Keratinocyte (primary cell): ENCODE measurements at regions not wholly inside any gene's neighbourhood (a gene's known extent, or its start where the extent isn't known, plus 50 kb on each side); places are given as distances from the start of the nearest gene placed in this dataset.

ENCODE experiments used
- EZH2 ChIP-seq: IDR thresholded peaks from one replicate; pipeline ENCODE4 v1.6.1; 2012; ENCODE audit warnings: inconsistent platforms, mild to moderate bottlenecking, low read length, moderate library complexity
- TF ChIP-seq, protein P1 (sequence below), 3 experiments: IDR thresholded peaks in 1 of 3; conservative IDR thresholded peaks in 1 of 3; optimal IDR thresholded peaks in 1 of 3; 2 replicates in 2 of 3; 3 replicates in 1 of 3; pipeline versions ENCODE3 to v1.5.1; 2011; ENCODE audit warnings: low read length in 3 of 3, mild to moderate bottlenecking in 3 of 3, moderate library complexity in 2 of 3, control low read depth in 1 of 3, inconsistent platforms in 1 of 3; ENCODE audit not compliant: insufficient read depth in 2 of 3; ENCODE audit errors: extremely low read depth in 1 of 3

DNA sequence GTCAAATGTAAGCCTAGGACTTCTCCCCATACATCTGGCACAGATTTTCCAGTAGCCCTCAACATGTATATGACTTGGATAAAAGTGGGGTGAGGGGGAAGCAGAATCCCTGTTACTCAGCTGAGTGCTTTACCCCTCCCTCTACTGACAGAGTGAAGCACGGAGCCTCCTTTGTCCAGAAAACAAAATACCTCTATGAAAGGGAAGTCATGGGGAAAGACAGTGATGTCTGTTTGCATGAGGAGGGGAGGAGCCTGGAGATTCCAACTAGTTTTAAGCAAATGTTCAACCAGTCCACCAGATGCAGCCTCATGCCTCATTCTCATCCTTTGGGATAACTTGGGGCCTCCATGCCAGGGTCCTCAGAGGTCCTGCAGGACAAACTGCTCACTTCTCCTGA, 203.9 kb downstream of the SMAD2 start:
- TF ChIP-seq, protein P1, sequence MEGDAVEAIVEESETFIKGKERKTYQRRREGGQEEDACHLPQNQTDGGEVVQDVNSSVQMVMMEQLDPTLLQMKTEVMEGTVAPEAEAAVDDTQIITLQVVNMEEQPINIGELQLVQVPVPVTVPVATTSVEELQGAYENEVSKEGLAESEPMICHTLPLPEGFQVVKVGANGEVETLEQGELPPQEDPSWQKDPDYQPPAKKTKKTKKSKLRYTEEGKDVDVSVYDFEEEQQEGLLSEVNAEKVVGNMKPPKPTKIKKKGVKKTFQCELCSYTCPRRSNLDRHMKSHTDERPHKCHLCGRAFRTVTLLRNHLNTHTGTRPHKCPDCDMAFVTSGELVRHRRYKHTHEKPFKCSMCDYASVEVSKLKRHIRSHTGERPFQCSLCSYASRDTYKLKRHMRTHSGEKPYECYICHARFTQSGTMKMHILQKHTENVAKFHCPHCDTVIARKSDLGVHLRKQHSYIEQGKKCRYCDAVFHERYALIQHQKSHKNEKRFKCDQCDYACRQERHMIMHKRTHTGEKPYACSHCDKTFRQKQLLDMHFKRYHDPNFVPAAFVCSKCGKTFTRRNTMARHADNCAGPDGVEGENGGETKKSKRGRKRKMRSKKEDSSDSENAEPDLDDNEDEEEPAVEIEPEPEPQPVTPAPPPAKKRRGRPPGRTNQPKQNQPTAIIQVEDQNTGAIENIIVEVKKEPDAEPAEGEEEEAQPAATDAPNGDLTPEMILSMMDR (optimal IDR thresholded peaks at IDR 0.05 in 1 of 3, IDR thresholded peaks at IDR 0.05 in 1 of 3, conservative IDR thresholded peaks at IDR 0.05 in 1 of 3; ENCODE audit: extremely low read depth in 1 of 3, insufficient read depth in 2 of 3, low read length in 3 of 3), result no peak
- no peak for TF ChIP-seq EZH2
